ENCODE measurements at regions not wholly inside any gene's neighbourhood (a gene's known extent, or its start where the extent isn't known, plus 50 kb on each side); places are given as distances from the start of the nearest gene placed in this dataset.

- TF ChIP-seq, protein P1, sequence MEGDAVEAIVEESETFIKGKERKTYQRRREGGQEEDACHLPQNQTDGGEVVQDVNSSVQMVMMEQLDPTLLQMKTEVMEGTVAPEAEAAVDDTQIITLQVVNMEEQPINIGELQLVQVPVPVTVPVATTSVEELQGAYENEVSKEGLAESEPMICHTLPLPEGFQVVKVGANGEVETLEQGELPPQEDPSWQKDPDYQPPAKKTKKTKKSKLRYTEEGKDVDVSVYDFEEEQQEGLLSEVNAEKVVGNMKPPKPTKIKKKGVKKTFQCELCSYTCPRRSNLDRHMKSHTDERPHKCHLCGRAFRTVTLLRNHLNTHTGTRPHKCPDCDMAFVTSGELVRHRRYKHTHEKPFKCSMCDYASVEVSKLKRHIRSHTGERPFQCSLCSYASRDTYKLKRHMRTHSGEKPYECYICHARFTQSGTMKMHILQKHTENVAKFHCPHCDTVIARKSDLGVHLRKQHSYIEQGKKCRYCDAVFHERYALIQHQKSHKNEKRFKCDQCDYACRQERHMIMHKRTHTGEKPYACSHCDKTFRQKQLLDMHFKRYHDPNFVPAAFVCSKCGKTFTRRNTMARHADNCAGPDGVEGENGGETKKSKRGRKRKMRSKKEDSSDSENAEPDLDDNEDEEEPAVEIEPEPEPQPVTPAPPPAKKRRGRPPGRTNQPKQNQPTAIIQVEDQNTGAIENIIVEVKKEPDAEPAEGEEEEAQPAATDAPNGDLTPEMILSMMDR (IDR thresholded peaks at IDR 0.05): no peak
- no peak for TF ChIP-seq POLR2A (IDR thresholded peaks at IDR 0.05)
These were observed 152.8 kb upstream of the CHD6 start for GRCh38 chr20:41770965-41771364.
